ENCODE measurements at regions not wholly inside any gene's neighbourhood (a gene's known extent, or its start where the extent isn't known, plus 50 kb on each side); places are given as distances from the start of the nearest gene placed in this dataset.

DNA sequence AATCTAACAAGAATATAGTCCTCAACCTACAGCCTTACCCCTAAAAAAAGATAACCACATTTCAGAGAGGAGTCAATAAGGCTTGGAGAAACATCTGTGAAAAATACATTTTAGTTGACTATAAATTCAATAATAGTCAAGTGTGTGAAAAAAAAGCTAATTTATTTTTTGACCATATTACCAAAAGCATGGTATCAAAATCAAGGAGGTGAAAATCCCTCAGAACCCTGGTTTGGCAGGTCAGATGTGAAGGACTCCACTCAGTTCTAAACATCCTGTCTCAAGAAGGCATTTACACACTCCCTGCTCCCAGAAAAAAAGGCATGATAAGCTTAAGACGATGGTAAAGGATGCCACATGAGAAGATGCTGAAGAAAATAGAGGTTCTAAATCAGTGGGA, 745.1 kb upstream of the TENM3 start:
- Histone ChIP-seq H3K4me3 (no peak overlapping the region), H3K9ac (ENCODE audit: insufficient read depth in 1 of 2, low read length in 2 of 2) (no peak overlapping the region), H3K27me3 (ENCODE audit: control insufficient read depth in 3 of 3, insufficient read depth in 3 of 3, low read length in 2 of 3) (no peaks in the 10 kb centered on the region), H3K9me3 (ENCODE audit: control insufficient read depth in 4 of 4, insufficient read depth in 3 of 4, low read length in 3 of 4) (peaks cover 0 to 1% (median 0%) of the 10 kb centered on the region in 4 donors), H3K4me1 (ENCODE audit: control insufficient read depth in 5 of 5, insufficient read depth in 5 of 5, low read length in 5 of 5) (no peaks in the 10 kb centered on the region), H3K36me3 (ENCODE audit: control insufficient read depth in 4 of 4, insufficient read depth in 4 of 4, low read length in 4 of 4) (no peaks in the 10 kb centered on the region), H3K27ac (ENCODE audit: low read depth in 1 of 2, low read length in 1 of 2) (no peak overlapping the region)
- 87 to 88% methylated on average over 1 of the region's 1 CpG for WGBS, 2 donors
- ATAC-seq (ENCODE audit: insufficient read depth, low FRiP score): no peak
- DNase-seq: no peak
- TF ChIP-seq CTCF (IDR thresholded peaks at IDR 0.05; ENCODE audit: control extremely low read depth, extremely low read depth): no peak

DNA sequence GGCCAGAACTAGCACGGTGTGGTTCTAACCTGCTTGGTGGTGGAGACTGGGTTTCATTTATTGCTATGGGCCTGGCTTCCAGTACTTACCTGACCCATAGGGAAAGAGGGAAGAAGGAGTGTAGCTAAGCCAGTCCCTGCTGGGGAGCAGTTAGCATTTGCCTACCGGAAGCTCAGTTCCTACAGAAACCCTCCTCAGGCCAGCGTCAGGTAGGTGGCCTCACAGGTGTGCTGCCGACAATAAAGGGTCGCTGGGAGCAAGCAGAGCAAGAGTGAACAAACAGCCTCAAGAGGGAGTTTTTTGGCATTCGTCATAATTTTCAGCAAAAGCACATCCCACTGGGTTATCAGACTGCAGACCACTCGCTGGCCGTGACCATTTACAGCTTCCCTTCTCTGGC, 740.6 kb upstream of the TENM3 start:
- no peak overlapping the region for H3K4me3 ChIP-seq
- no peaks in the 10 kb centered on the region for H3K36me3 ChIP-seq (ENCODE audit: control insufficient read depth in 4 of 4, insufficient read depth in 4 of 4, low read length in 4 of 4)
- ATAC-seq (ENCODE audit: insufficient read depth, low FRiP score) (no peak), DNase-seq (no peak)
- no peak for TF ChIP-seq CTCF (IDR thresholded peaks at IDR 0.05; ENCODE audit: control extremely low read depth, extremely low read depth)
- no peak overlapping the region for H3K9ac ChIP-seq (ENCODE audit: insufficient read depth in 1 of 2, low read length in 2 of 2)
- 81 to 82% methylated on average over 8 of the region's 8 CpGs for WGBS, 2 donors
- H3K9me3 ChIP-seq (ENCODE audit: control insufficient read depth in 4 of 4, insufficient read depth in 3 of 4, low read length in 3 of 4): peaks cover 0 to 1% (median 0%) of the 10 kb centered on the region in 4 donors
- H3K4me1 ChIP-seq (ENCODE audit: control insufficient read depth in 5 of 5, insufficient read depth in 5 of 5, low read length in 5 of 5): peaks cover 0 to 11% (median 0%) of the 10 kb centered on the region in 5 donors
- H3K27me3 ChIP-seq (ENCODE audit: control insufficient read depth in 3 of 3, insufficient read depth in 3 of 3, low read length in 2 of 3): no peaks in the 10 kb centered on the region
- no peak overlapping the region for H3K27ac ChIP-seq (ENCODE audit: low read depth in 1 of 2, low read length in 1 of 2)

DNA sequence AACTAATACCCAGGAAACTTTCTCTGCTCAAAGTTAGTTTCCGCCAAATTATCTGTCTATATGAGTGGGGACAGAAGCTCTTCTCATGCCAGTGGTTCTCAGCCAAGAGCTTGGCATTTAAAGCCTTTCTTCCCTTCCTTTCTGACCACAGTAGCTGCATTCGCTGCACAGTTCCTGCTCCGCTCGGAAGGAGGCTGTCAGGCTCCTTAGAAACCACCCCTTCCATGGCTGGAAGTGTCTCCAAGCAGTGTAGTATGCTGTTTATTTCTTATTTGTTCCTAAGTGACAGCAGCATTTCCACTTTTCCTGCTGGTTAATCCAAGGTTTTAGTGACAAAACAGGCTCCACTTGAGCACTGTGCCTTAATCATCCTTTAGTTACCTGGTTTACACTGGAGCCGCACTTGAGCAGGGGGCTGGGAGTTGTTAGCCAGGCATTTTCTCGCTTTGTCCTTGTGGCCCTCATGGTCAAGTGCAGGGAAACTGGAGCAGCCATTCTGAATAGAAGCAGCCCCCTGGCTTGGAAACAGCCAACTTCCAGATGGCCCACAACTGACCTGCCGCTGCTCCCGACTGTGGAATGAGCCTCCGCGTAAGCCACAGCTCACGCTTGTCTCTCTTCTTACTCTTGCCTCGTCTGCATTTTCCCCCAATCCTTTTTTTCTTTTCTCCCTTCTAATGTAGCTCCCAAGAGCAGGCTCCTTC, 739.4 kb upstream of the TENM3 start:
- ATAC-seq (ENCODE audit: insufficient read depth, low FRiP score) (no peak), DNase-seq (peak; percentile 37 to 58 (median 41))
- H3K4me1 ChIP-seq (ENCODE audit: control insufficient read depth in 5 of 5, insufficient read depth in 5 of 5, low read length in 5 of 5): peaks cover 0 to 11% (median 0%) of the 10 kb centered on the region in 5 donors
- H3K4me3 ChIP-seq: no peak overlapping the region
- H3K9me3 ChIP-seq (ENCODE audit: control insufficient read depth in 4 of 4, insufficient read depth in 3 of 4, low read length in 3 of 4): peaks cover 0 to 1% (median 0%) of the 10 kb centered on the region in 4 donors
- no peak overlapping the region for H3K9ac ChIP-seq (ENCODE audit: insufficient read depth in 1 of 2, low read length in 2 of 2)
- 63 to 77% methylated on average over 12 of the region's 12 CpGs for WGBS, 2 donors
- peaks cover 0 to 2% (median 0%) of the 10 kb centered on the region in 3 donors for H3K27me3 ChIP-seq (ENCODE audit: control insufficient read depth in 3 of 3, insufficient read depth in 3 of 3, low read length in 2 of 3)
- H3K36me3 ChIP-seq (ENCODE audit: control insufficient read depth in 4 of 4, insufficient read depth in 4 of 4, low read length in 4 of 4): no peaks in the 10 kb centered on the region
- no peak overlapping the region for H3K27ac ChIP-seq (ENCODE audit: low read depth in 1 of 2, low read length in 1 of 2)
- TF ChIP-seq CTCF (IDR thresholded peaks at IDR 0.05; ENCODE audit: control extremely low read depth, extremely low read depth): no peak
